ENCODE measurements at regions not wholly inside any gene's neighbourhood (a gene's known extent, or its start where the extent isn't known, plus 50 kb on each side); places are given as distances from the start of the nearest gene placed in this dataset.
A peak's percentile ranks its signal among the peaks of the same experiment; 100 is the strongest.
"Not testable (repeated sequence)": the region's sequence is repeated elsewhere in the genome, so short reads cannot be mapped to it uniquely, and the experiment has no call there.

DNA sequence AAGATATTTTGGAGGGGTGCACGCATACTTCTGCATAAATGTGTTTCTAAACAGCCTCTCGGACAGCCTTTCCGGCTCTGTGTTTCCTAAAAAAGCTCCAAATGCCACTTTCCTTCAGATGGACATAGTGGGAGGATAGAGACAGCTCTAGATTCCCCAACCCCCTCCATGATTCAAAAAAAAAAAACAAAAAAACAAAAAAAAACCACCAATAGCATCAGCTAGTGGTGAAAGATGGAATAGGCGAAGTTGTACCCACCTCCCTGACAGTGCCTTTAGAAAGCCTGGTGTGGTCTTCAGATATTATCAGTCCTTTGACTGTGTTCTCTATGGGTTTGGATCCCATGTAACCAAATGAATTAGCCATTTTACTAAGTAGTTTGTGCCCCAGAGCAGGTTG, 94.1 kb downstream of the PHETA1 start:
- peak in 5 of 58 donors; percentile 7 to 52 (median 12) for DNase-seq

DNA sequence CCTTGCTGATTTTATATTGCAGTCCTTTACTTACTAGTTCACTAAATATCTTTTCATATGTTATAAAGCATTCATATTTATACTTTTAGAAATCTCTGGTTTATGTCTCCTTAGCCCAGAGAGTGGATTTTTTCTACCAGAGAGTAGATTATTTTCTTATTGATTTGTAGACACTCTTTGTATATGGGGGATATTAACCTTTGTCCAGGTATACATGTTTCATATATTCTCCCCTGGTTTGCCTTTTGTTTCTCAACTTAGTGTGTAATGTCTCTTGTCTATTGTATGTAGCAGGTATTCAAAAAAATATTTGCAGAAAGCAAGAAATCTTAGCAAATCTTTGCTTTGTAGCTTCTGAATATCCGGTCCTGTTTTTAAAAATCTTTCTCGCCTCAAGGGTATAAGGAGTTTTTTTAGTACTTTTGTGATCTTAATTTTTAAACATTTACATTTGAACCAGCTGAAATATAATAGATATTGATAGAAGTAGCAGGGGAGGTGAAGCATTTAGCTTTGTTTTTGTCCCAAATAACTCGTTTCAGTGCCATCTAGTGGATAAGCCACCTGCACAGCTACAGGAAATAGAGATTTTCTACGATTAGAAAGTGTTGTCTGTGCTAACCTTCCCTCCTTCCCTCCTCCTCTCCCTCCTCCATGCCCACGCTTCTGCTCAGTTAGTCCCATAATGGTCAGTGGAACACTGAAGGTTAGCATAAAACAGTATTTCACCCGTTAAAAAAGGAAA, 97.0 kb downstream of the PHETA1 start:
- DNase-seq, result no peak

DNA sequence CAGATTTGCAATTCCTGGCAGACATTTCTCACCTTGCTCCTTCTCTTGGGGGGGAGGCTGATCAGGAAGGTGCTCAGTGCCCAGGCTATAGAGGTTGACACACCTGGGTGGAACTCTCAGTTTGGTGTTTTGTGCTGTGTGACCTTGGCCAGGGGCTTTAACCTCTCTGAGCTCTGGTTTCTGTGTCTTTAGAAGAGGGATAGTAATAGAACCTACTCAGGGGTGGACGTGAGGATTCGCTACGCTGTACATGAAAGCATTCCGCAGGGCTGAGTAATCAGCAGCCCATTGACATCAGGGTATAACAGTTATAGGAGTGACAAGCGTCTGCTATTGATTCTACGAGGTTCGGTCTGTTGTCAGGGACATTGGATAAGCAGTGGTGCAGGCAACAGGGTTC, 98.1 kb downstream of the PHETA1 start:
- no peak for DNase-seq

DNA sequence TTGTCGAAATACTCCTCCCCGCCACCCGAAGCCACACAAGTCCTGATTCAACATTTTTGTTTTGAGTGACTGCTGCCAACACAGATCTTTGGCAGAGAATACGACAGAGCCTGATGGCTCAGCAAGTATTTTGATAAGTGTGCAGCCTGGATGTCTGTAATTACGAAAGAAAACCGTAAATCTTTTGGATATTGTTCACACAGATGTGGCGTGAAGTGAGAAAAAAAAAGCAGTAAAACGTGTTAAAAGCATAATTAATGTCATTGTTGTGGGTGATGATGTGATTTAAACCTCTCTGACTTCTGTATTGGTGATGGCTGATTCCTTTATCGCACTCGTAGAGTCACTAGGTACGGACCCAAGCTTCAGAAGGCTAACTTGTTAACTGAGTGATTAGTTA, 98.7 kb downstream of the PHETA1 start:
- no peak for DNase-seq

DNA sequence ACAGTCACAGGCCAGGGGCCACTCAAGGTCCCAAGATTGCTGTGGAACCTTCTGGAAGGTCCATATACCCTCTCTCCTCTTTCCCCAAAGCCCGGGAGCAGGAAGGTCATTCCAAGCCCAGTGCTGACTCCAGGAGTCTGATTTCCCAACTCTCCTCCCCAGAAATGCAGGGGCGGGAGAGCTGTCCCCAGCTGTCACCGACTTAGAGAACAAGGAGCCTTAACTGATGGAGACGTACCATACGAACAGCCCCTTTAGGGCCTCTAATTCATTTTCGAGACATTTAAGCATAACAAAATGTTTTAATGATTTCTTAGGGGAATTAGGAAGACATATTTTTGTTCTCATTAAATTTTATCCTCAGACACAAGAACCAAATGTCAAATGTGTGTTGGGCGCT, 99.2 kb downstream of the PHETA1 start:
- DNase-seq, result no peak

DNA sequence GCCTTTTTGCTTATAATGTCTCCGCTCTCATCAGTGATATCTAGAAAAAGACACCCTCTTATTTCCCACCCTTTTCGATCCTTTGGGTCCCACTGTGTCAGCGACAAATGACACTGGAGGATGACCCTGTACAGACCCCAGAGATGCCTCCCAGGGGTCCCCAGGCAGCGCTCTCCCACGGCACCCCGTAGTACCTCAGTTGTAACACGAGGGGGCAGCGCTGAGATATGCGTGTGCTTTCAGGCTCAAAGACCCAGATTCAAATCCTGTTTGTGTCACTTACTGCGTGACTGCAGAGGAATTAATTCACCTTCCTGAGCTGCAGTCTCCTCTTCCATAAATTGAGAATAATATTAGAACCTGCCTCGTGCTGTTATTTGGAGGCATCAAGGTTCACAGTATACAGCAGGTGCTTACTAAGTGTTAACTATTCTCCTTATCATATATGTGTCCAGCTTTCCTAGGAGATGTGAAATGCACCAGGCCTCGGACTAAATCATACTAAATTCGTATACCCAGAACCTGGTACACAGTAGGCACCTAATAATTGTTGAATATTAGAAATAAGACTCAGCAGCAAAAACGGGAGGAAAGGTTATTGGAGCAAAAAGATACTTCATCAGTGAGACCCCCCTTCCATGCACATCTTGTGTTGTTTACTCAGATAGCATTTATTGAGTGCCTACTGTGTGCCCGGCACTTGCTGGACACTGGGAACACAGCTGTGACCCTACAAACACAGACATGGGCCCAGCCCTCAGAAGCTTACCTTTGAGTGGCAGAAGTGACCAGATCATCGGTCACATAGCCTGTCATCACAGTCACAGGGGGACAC, 99.9 kb downstream of the PHETA1 start:
- DNase-seq, result no peak

DNA sequence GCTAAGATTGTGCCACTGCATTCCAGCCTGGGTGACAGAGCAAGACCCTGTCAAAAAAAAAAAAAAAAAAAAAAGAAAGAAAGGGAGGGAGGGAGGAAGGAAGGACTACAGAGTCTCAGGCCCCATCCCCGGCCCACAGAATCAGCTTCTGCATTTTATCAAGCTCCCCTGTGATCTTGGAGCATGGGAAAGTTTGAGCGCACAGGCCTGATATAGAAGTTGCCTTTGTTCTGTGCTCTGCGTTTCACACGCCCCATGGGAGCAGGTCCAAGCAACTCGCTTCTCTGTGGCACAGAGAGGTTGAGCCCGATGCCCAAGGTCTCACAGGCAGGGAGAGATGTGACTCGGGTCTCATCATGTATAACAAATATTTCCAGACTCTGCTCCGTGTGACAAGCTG, 101.8 kb downstream of the PHETA1 start:
- no peak for DNase-seq

DNA sequence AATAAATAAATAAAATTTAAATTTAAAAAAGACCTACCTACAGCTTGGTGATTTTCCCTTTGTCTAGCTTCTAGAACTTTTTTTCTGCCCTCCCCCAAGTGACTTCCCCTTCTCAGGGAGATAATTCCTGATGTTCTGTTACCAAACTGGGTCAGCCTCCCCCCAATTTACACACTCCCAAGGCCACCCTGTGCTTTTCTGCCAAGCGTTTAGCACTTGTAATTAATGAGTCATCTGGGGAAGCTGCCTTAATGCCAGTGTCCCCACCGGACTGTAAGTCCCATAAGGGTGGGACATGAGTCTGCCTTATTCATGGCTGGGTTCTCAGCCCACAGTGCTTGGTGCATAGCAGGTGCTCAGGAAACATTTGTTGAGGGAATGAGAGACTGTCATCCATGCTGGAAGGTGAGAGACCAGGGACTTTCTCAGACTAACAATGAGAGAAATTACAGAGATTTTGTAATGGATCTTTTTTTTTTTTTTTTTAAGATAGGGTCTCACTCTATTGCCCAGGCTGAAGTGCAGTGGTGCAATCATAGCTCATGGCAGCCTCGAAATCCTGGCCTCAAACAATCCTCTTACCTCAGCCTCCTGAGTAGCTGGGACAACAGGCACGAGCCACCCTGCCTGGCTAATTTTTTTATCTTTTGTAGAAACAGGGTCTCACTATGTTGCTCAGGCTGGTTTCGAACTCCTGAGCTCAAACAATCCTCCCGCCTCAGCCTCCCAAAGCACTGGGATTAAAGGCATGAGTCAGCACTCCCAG, 106.8 kb downstream of the PHETA1 start:
- DNase-seq, result no peak

DNA sequence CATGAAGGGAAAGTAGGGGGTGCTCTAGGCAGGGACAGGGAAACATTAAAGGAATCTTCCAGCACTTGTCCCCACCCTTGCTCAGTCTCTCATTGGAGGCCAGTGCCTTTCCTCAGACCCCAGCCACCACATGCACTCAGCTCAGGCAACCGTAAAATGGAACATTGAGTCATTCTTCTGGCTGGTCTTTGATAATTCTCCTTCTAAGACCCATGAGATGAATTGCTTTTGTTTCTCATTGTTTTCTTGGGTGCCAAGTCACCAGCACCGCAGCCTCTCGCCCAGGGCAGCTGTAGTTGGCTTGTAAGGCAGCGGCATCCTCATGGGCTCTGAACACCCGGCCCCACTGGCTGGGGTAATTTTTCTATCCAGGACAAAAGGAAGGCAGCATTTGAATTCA, 108.2 kb downstream of the PHETA1 start:
- DNase-seq, result no peak

DNA sequence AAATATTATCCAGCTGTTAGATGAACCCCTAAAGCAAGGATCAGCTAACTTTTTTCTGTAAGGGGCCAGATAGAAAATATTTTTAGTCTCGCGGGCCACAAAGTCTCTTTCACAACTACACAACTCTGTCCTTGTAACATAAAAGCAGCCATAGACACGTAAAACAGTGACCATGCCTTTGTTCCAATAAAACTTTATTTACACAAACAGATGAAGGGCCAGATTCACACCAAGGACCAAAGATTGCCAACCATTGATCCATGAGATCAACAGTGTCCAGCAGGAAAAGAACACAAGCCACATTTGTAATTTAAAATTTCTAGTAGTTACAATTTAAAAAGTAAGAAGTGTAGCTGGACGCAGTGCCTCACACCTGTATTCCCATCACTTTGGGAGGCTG, 109.7 kb downstream of the PHETA1 start:
- no peak for DNase-seq

DNA sequence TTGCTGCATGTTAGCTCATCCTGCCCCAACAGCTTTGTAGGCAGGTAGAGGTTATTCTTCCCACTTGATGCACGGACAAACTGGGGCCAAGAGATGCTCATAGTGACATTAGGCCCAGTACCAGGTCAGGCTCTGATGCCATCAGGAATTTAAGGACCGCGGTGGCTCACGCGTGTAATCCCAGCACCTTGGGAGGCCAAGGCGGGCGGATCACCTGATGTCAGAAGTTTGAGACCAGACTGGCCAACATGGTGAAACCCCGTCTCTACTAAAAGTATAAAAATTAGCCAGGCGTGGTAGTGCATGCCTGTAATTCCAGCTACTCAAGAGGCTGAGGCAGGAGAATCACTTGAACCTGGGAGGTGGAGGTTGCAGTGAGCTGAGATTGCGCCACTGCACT, 110.8 kb downstream of the PHETA1 start:
- not testable (repeated sequence) for DNase-seq

DNA sequence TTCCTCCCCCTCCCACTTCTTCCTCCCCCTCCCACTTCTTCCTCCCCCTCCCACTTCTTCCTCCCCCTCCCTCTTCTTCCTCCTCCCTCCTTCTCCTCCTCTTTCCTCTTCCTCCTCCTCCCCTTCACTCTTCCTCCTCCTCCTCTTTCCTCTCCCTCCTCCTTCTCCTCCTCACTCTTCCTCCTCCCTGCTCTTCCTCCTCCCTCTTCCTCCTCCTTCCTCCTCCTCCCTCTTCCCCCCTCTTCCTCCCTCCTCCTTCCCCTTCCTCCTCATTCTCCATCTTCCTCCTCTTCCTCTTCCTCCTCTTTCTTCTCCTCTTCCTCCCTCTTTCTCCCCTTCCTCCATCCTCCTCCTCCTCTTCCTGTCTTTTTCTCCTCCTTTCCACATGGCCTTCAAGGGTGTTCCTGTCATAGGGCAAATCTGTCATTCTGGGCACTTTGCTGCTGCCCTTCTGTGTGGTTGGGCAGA, 111.4 kb downstream of the PHETA1 start:
- no peak for DNase-seq

DNA sequence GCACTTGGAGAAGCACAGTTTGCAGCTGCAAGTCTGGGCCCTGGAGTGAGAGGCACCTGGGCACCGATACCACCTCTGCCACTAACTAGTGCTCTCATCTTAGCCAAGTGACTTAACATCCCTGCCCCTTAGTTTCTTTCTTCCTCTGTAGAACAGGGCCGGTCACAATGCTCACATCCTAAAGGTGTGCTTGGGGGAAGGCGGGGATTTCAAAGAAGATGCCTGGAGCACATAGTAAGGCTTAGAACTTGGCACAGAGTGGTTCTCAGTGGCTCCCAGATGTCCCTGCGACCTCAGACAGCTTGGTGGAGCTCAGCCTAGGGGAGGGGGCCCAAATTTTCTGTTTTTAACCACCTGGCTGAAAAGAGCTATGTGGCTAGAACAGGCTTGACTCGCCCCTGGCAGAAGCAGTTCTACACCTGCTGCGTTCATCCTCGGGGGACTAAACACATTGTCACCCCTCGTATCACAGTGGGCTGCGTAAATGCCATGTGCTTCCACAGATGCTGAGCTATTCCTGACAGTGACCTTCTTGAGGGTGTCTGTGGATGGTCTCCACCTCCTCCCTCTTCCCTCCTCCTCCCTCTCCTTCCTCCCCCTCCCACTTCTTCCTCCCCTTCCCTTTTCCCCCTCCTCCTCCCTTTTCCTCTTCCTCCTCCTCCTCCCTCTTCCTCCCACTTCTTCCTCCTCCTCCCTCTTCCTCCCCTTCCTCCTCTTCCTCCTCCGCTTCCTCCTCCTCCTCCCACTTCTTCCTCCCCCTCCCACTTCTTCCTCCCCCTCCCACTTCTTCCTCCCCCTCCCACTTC, 112.1 kb downstream of the PHETA1 start:
- no peak for DNase-seq

DNA sequence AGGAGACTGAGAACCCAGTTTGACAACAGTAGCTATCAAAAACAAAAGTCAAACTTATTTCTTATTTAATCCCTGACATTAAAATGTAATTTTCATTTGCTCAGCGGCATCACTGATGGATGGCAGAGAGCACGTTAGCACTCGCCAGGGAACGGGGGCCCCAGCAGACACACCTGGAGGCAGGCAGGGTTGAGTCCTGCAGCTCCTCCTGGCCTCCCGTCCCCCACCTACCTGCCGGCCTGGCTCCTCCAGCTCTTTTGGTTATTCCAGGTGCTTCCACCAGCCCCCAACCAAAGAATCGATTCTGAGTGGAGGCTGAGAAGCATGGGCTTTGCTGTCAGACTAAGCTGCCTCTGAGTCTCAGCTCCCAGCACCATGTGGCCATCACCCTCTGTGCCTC, 113.6 kb downstream of the PHETA1 start:
- no peak for DNase-seq

DNA sequence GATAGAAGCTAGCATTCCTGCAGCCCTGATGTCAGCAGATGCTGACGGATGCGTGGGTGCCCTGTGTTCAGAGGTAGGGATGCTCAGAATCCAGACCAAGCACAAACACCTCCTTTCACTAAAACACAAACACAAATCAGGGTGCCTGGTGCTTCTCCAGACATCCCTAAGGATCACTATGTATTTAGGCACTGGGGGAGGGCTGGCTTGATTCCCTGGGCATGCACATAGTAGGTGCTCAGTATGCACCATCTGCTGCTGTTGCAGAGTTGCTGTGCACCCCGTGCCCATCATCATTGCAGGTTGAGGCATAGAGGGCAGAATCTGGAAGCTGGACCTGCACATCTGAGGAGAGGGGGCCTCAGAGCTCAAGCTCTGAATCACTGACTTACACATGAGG, 114.8 kb downstream of the PHETA1 start:
- DNase-seq, result no peak

DNA sequence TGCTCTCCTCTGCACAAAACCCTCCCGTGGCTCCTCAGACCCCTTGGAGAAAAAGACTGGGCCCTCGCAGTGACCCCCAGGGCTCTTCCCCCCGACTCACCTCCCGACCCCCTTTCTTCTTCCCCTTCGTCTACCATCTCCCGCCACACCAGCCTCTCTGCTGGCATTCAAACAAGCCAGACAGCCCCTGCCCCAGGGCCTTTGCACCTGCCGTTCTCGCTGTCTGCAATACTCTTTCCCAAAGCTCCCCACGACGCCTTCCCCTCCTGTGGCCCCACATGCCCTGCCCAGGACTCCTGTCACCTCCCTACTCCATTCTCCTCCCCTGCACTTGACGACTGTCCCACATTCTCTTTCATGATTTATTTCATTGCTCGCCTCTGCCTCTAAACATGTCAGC, 115.7 kb downstream of the PHETA1 start:
- DNase-seq, result no peak

DNA sequence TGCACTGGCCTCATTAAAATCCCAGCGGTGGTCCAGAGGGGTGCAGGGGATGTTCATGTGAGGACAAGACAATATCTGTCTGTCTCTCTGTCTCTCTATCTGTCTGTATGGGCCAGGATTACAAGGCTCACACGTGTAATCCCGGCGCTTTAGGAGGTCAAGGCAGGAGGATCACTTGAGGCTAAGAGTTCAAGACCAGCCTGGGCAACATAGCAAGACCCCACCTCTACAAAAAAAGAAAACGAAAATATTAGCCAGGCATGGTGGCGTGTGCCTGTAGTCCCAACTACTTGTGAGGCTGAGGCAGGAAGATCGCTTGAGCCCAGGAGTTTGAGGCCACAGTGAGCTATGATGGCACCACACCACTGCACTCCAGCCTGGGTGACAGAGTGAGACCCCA, 117.1 kb downstream of the PHETA1 start:
- DNase-seq, result no peak

DNA sequence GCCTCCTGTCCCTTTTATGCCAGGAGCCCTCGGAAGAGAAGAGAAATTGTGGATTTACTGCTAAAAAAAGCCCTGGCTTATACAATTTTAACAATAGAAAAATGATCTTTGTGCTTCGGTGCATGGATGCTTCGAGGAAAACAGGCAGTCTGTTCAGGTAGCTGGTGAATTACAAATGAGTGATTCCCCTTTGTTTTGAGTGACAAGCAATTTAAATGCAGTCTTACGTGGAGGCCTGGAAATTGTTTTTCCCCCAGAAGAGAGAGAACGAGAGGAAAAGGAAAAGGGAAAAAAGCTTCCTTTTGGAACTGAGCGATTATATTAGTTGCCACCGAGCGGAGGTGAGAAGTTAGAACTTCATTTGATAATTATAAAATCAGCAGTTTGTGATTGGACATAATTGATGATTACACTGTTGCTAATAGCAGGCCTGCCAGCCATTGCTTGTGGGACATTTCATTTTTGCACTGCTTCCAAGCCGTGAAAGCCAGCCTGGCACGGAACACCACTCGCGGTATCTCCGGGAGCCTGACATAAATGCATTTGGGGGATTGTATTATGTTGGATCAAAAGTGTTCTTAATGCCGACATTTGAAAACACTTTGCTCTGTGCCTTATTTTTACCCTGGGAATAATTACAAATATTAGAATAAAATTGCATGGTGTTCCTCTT, 117.7 kb downstream of the PHETA1 start:
- DNase-seq, result no peak

DNA sequence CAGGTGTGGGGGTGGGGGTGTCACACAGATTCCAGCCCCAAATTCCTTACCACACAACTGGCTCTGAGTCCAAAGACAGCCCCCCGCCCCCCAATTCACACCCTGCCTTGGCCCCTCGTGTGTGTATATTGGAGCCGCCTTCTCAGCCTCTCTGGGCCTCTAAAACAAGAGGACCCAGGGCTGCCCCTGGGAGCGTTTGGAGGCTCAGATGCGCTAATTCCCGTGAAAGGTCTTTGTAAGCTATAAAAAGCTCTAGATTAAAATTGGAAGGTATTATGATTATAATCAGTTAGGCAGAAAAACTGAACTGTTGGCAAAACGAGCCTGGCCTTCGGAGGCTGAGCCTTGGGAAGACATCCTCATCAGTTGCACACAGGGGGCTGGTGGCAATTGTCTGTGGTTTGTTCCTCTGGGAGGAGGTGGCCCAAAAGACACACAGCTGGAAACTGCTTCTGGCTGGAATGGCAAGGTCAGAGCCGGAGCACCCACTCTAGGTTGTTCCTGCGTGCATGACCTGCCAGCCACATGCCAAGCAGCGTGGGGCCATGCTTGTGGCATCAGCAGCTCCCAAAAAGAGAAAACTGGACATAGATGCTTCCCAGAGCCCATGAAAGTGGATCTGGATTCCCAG, 118.5 kb downstream of the PHETA1 start:
- DNase-seq, result no peak

DNA sequence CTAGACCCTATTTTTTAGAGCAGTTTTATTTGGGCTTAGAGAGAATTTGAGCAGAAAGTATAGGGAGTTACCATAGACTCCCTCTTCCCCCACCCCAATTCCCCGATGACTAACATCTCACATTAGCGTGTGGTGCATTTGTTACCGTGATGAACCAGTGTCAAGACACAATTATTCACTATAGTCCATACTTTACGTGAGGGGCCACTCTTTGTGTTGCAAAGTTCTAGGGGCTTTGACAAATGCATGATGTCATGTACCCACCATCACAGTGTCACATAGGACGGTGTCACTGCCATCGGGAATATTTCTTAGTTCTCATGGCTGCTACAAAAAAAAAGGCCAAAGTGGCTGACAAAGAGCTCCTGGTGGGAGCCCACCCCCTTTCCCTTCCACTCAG, 119.1 kb downstream of the PHETA1 start:
- no peak for DNase-seq
